ENCODE measurements at regions not wholly inside any gene's neighbourhood (a gene's known extent, or its start where the extent isn't known, plus 50 kb on each side); places are given as distances from the start of the nearest gene placed in this dataset.

GRCh38 chr3:159238646-159239045 lies 436.8 kb downstream of the MFSD1 start:
- Histone ChIP-seq H3K4me3 (no peak overlapping the region), H3K27ac (no peak overlapping the region), H3K27me3 (no peaks in the 10 kb centered on the region), H3K36me3 (no peaks in the 10 kb centered on the region), H3K4me1 (no peaks in the 10 kb centered on the region), H3K9me3 (no peaks in the 10 kb centered on the region)
- intact Hi-C loops (cut with DNase I) = no loop called here
- no peak for TF ChIP-seq CTCF (IDR thresholded peaks at IDR 0.05)
- DNase-seq (ENCODE audit: low spot score in 2 of 2) = no peak

- intact Hi-C loops (cut with DNase I) = no loop called here
- Histone ChIP-seq H3K36me3 (no peaks in the 10 kb centered on the region), H3K27ac (no peak overlapping the region), H3K9me3 (no peaks in the 10 kb centered on the region), H3K4me3 (no peak overlapping the region), H3K27me3 (no peaks in the 10 kb centered on the region), H3K4me1 (no peaks in the 10 kb centered on the region)
- TF ChIP-seq CTCF (IDR thresholded peaks at IDR 0.05) = no peak
- no peak for DNase-seq (ENCODE audit: low spot score in 2 of 2)
These were observed 437.2 kb downstream of the MFSD1 start for GRCh38 chr3:159239059-159239458.

- no peak for DNase-seq (ENCODE audit: low spot score in 2 of 2)
- Histone ChIP-seq H3K27me3 (no peaks in the 10 kb centered on the region), H3K27ac (no peak overlapping the region), H3K4me3 (no peak overlapping the region), H3K4me1 (no peaks in the 10 kb centered on the region), H3K9me3 (no peaks in the 10 kb centered on the region), H3K36me3 (no peaks in the 10 kb centered on the region)
- no peak for TF ChIP-seq CTCF (IDR thresholded peaks at IDR 0.05)
- intact Hi-C loops (cut with DNase I) = no loop called here
These were observed 443.1 kb downstream of the MFSD1 start for GRCh38 chr3:159244933-159245332.

- H3K9me3 ChIP-seq = no peaks in the 10 kb centered on the region
- H3K4me1 ChIP-seq = no peaks in the 10 kb centered on the region
- H3K4me3 ChIP-seq = no peak overlapping the region
- DNase-seq (ENCODE audit: low spot score in 2 of 2) = no peak
- no peak for TF ChIP-seq CTCF (IDR thresholded peaks at IDR 0.05)
- no peak overlapping the region for H3K27ac ChIP-seq
- no peaks in the 10 kb centered on the region for H3K27me3 ChIP-seq
- no peaks in the 10 kb centered on the region for H3K36me3 ChIP-seq
- intact Hi-C loops (cut with DNase I) = no loop called here
These were observed 444.0 kb downstream of the MFSD1 start for GRCh38 chr3:159245871-159246270.

- DNase-seq (ENCODE audit: low spot score in 2 of 2) = no peak
- intact Hi-C loops (cut with DNase I) = no loop called here
- Histone ChIP-seq H3K4me3 (no peak overlapping the region), H3K36me3 (no peaks in the 10 kb centered on the region), H3K9me3 (no peaks in the 10 kb centered on the region), H3K27ac (no peak overlapping the region), H3K27me3 (no peaks in the 10 kb centered on the region), H3K4me1 (no peaks in the 10 kb centered on the region)
- no peak for TF ChIP-seq CTCF (IDR thresholded peaks at IDR 0.05)
These were observed 444.5 kb downstream of the MFSD1 start for GRCh38 chr3:159246385-159246784.

- DNase-seq (ENCODE audit: low spot score in 2 of 2) = no peak
- Histone ChIP-seq H3K9me3 (peaks cover 0 to 4% of the 10 kb centered on the region in 2 donors), H3K27me3 (no peaks in the 10 kb centered on the region), H3K4me3 (no peak overlapping the region), H3K36me3 (no peaks in the 10 kb centered on the region), H3K4me1 (no peaks in the 10 kb centered on the region), H3K27ac (no peak overlapping the region)
- no peak for TF ChIP-seq CTCF (IDR thresholded peaks at IDR 0.05)
- intact Hi-C loops (cut with DNase I) = no loop called here
These were observed 447.8 kb downstream of the MFSD1 start for GRCh38 chr3:159249472-159250174.
